ENCODE measurements at regions not wholly inside any gene's neighbourhood (a gene's known extent, or its start where the extent isn't known, plus 50 kb on each side); places are given as distances from the start of the nearest gene placed in this dataset.

DNA sequence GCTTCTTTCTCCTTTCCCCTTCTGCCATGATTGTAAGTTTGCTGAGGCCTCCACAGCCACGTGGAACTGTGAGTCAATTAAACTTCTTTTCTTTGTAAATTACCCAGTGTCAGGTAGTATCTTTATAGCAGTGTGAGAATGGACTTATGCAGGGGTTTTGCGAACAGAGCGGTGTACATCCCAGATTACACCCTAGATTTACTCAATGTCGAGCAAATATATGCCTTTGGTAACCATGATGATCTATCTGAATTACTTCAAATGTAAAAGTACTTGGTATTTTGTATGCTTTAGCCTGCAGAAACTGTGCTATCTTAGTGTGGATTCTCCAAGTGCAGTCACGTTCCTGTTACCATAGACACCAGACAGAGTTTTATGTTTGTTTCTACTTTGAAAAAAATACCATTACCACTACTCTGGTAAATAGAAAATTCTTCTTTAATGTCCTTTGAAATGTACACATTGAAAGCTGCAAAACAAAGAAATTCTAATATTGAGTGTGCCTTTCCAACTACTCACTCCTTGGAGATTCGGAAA is 510.4 kb upstream of the ARGLU1 start:
- no peak for DNase-seq (ENCODE audit: extremely low read depth, insufficient read length)
- H3K4me3 ChIP-seq (replicated peaks; ENCODE audit: low read depth, low read length): no peak overlapping the region
- H3K36me3 ChIP-seq (ENCODE audit: control insufficient read depth, insufficient read depth, low read length): no peaks in the 10 kb centered on the region
- TF ChIP-seq, protein P1, sequence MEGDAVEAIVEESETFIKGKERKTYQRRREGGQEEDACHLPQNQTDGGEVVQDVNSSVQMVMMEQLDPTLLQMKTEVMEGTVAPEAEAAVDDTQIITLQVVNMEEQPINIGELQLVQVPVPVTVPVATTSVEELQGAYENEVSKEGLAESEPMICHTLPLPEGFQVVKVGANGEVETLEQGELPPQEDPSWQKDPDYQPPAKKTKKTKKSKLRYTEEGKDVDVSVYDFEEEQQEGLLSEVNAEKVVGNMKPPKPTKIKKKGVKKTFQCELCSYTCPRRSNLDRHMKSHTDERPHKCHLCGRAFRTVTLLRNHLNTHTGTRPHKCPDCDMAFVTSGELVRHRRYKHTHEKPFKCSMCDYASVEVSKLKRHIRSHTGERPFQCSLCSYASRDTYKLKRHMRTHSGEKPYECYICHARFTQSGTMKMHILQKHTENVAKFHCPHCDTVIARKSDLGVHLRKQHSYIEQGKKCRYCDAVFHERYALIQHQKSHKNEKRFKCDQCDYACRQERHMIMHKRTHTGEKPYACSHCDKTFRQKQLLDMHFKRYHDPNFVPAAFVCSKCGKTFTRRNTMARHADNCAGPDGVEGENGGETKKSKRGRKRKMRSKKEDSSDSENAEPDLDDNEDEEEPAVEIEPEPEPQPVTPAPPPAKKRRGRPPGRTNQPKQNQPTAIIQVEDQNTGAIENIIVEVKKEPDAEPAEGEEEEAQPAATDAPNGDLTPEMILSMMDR (IDR thresholded peaks at IDR 0.05; ENCODE audit: insufficient read depth, low read length, poor library complexity, severe bottlenecking): no peak
- no peaks in the 10 kb centered on the region for H3K27me3 ChIP-seq (replicated peaks; ENCODE audit: control insufficient read depth, insufficient read depth, low read length)

DNA sequence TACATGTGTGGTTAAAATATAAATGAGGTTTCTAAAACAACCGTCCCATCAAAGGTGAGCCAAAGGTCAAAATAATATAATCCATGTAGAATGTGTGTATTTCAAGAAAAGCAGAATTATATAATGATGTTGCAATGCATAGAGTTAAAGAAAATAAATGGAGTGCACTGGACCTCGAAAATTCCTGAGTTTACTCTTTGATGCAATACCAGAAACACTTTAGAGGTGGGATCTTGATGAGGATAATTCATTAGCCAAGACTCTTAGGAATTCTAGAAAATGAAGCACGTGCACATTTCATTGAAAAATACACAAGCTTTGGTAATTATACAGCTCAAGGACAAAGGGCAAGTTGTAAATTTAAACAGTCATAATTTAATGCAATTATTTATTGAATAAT is 508.9 kb upstream of the ARGLU1 start:
- no peaks in the 10 kb centered on the region for H3K36me3 ChIP-seq (ENCODE audit: control insufficient read depth, insufficient read depth, low read length)
- DNase-seq (ENCODE audit: extremely low read depth, insufficient read length): no peak
- TF ChIP-seq, protein P1 (IDR thresholded peaks at IDR 0.05; ENCODE audit: insufficient read depth, low read length, poor library complexity, severe bottlenecking): no peak
- no peak overlapping the region for H3K4me3 ChIP-seq (replicated peaks; ENCODE audit: low read depth, low read length)
- H3K27me3 ChIP-seq (replicated peaks; ENCODE audit: control insufficient read depth, insufficient read depth, low read length): no peaks in the 10 kb centered on the region

DNA sequence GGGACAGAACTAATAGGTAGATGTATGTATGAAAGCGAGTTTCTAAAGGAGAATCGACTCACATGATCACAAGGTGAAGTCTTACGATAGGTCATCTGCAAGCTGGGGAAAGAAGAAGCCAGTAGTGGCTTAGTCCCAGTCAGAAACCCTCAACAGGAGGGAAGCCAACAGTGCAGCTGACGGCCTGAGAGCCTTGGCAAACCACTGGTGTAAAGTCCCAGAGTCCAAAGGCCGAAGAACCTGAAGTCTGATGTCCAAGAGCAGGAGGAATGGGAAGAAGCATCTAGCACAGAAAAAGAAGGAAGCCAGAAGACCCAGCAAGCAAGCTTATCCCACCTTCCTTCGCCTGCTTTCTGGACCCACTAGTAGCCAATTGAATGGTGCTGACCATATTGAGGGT is 507.6 kb upstream of the ARGLU1 start:
- Histone ChIP-seq H3K27me3 (replicated peaks; ENCODE audit: control insufficient read depth, insufficient read depth, low read length) (no peaks in the 10 kb centered on the region), H3K36me3 (ENCODE audit: control insufficient read depth, insufficient read depth, low read length) (no peaks in the 10 kb centered on the region), H3K4me3 (replicated peaks; ENCODE audit: low read depth, low read length) (no peak overlapping the region)
- DNase-seq (ENCODE audit: extremely low read depth, insufficient read length): no peak
- TF ChIP-seq, protein P1 (IDR thresholded peaks at IDR 0.05; ENCODE audit: insufficient read depth, low read length, poor library complexity, severe bottlenecking): no peak

DNA sequence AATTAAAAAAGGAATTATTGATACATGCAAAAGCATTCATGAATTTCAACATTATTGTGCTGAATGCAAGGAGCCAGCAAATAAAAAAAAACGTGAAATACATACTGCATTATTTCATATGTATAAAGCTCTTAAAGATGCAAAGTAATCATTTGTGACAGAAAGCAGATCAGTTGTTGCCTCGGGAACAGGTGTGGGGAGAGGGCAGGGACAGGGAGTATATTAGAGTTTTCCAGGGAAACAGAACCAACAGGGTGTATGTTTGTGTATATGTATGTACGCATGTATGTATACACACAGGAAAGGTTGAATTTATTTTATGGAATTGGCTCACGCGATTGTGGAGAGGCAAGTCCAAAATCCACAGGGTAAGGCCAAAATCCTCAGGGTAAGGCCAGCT is 502.9 kb upstream of the ARGLU1 start:
- no peak for DNase-seq (ENCODE audit: extremely low read depth, insufficient read length)
- Histone ChIP-seq H3K4me3 (replicated peaks; ENCODE audit: low read depth, low read length) (no peak overlapping the region), H3K27me3 (replicated peaks; ENCODE audit: control insufficient read depth, insufficient read depth, low read length) (no peaks in the 10 kb centered on the region), H3K36me3 (ENCODE audit: control insufficient read depth, insufficient read depth, low read length) (no peaks in the 10 kb centered on the region)
- TF ChIP-seq, protein P1 (IDR thresholded peaks at IDR 0.05; ENCODE audit: insufficient read depth, low read length, poor library complexity, severe bottlenecking): no peak

DNA sequence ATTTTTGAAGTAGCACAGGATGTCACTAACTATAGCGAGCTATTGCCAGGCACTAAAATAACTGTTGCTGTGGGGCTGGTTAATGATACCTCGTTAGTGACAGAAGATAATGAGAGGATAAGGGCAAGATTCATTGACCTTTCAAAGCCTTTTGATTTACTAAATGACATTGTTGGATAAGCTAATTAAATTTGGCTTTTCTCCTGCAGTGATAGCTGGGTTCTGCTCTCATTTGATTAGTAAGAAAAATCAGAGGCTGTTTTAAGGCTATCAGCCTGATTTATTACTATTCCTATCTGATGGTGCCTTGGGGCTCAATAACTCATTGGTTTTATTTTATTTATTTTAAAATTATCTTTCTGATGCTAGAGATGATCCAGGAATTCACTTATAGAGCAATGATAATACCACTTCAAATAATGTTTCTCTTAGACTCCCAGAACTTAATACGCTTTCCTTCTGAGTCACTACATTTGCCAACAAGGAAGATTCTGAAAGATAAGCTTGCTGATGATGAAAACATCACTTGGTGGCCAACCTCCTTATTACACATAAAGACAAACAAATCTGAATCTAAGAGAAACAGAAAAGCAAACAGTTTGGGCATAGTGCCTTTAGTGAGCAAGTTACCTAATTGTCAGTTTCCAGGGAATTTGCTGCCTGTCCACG is 501.3 kb upstream of the ARGLU1 start:
- no peaks in the 10 kb centered on the region for H3K27me3 ChIP-seq (replicated peaks; ENCODE audit: control insufficient read depth, insufficient read depth, low read length)
- H3K36me3 ChIP-seq (ENCODE audit: control insufficient read depth, insufficient read depth, low read length): no peaks in the 10 kb centered on the region
- TF ChIP-seq, protein P1 (IDR thresholded peaks at IDR 0.05; ENCODE audit: insufficient read depth, low read length, poor library complexity, severe bottlenecking): no peak
- H3K4me3 ChIP-seq (replicated peaks; ENCODE audit: low read depth, low read length): no peak overlapping the region
- no peak for DNase-seq (ENCODE audit: extremely low read depth, insufficient read length)
